Astrocyte of the cerebellum (primary cell): ENCODE measurements at regions not wholly inside any gene's neighbourhood (a gene's known extent, or its start where the extent isn't known, plus 50 kb on each side); places are given as distances from the start of the nearest gene placed in this dataset.

Experiments
- DNase-seq: peaks from one replicate; pipeline ENCODE4 v3.0.0-alpha.2; 2011; ENCODE audit warnings: low read depth
- H3K4me3 ChIP-seq: 2 replicates; pipeline ENCODE4 v1.5.1; 2011; ENCODE audit warnings: mild to moderate bottlenecking, low read depth, low read length, moderate library complexity
- CTCF ChIP-seq: IDR thresholded peaks from 2 replicates; pipeline ENCODE4 v1.5.1; 2012; ENCODE audit warnings: low read length, low read depth, moderate library complexity, mild to moderate bottlenecking; ENCODE audit errors: missing control alignments
- in situ Hi-C: cut with HindIII; loops from 2 replicates; pipeline ENCODE4 v1.10.0; 2017; ENCODE audit warnings: low sequenced_read_pairs

GRCh38 chr13:111623208-111623607, 302.8 kb downstream of the TEX29 start:
- in situ Hi-C loops: no loop called here
- no peak for DNase-seq
- TF ChIP-seq CTCF: no peak
- H3K4me3 ChIP-seq: no peak overlapping the region

- no peak overlapping the region for H3K4me3 ChIP-seq
- no peak for TF ChIP-seq CTCF
- DNase-seq: no peak
- in situ Hi-C loops: no loop called here
Observed at GRCh38 chr13:111623743-111624505, 303.5 kb downstream of the TEX29 start.

GRCh38 chr13:111625526-111626315, 305.3 kb downstream of the TEX29 start:
- DNase-seq: no peak
- in situ Hi-C loops: loop anchor here (5.0 kb wide), 1 partner anchor 43 kb away; no protein-coding TSS in a partner anchor

GRCh38 chr13:111626371-111627305, 306.2 kb downstream of the TEX29 start:
- in situ Hi-C loops: loop anchor here (5.0 kb wide), 1 partner anchor 44 kb away; no protein-coding TSS in a partner anchor
- no peak overlapping the region for H3K4me3 ChIP-seq
- TF ChIP-seq CTCF: no peak
- DNase-seq: no peak

More at GRCh38 chr13:111625526-111626315, 305.3 kb downstream of the TEX29 start:
- TF ChIP-seq CTCF: no peak
- no peak overlapping the region for H3K4me3 ChIP-seq

- TF ChIP-seq CTCF: no peak
- DNase-seq: no peak
- no peak overlapping the region for H3K4me3 ChIP-seq
- in situ Hi-C loops: loop anchor here (5.0 kb wide), 1 partner anchor 45 kb away; no protein-coding TSS in a partner anchor
Observed at GRCh38 chr13:111627596-111627995, 307.2 kb downstream of the TEX29 start.

- TF ChIP-seq CTCF: no peak
- in situ Hi-C loops: loop anchor here (5.0 kb wide), 1 partner anchor 47 kb away; no protein-coding TSS in a partner anchor
- no peak overlapping the region for H3K4me3 ChIP-seq
- no peak for DNase-seq
Observed at GRCh38 chr13:111629016-111629415, 308.6 kb downstream of the TEX29 start.
